ENCODE measurements at regions not wholly inside any gene's neighbourhood (a gene's known extent, or its start where the extent isn't known, plus 50 kb on each side); places are given as distances from the start of the nearest gene placed in this dataset.

DNA sequence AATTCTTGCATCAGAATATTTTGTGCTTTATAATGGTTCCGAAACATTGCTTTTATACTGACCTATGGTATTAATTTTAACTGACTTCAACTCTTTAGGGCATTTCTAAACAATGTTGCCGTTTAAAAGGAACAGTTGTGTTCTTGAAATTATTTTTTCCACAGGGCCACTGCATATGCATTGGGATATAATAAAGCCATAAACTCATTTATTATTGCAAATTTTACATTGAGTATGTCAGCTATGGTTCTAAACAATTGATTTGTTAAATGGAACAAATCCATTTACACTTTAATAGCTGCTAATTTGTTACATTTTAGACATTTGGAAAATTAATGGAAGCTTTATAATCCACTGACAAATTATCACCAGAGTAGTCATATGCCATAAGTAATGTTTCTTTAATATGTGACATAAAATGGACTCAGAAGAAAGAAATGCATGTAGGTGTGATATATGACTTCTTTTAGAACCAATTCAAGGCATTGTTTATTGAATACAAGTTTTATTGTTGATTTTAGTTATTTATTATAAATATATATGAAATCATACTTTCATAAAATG lies 553.3 kb downstream of the TLL1 start:
- CTCF ChIA-PET: no interaction called here
- H3K36me3 ChIP-seq (ENCODE audit: control insufficient read depth in 2 of 3, insufficient read depth in 3 of 3, low read length in 3 of 3): no peaks in the 10 kb centered on the region
- no peak for DNase-seq
- intact Hi-C loops (cut with micrococcal nuclease): loop anchor here in 1 of 2 donors (10.0 kb wide), 1 partner anchor 58 kb away; no protein-coding TSS in a partner anchor
- no peaks in the 10 kb centered on the region for H3K36me3 Mint-ChIP-seq
- ATAC-seq: no peak
- H3K27ac Mint-ChIP-seq: no peak overlapping the region
- H3K27me3 ChIP-seq (ENCODE audit: control insufficient read depth in 2 of 2, insufficient read depth in 2 of 2, low read length in 2 of 2): no peaks in the 10 kb centered on the region
- no peaks in the 10 kb centered on the region for H3K4me1 ChIP-seq (ENCODE audit: control insufficient read depth in 2 of 2, insufficient read depth in 2 of 2, low read length in 2 of 2)
- H3K4me3 Mint-ChIP-seq: no peak overlapping the region
- H3K9me3 Mint-ChIP-seq: peaks cover 0 to 11% (median 0%) of the 10 kb centered on the region in 11 donors
- no peaks in the 10 kb centered on the region for H3K9me3 ChIP-seq (ENCODE audit: control insufficient read depth in 2 of 3, low read length in 3 of 3)
- POLR2A ChIA-PET: no interaction called here
- H3K4me1 Mint-ChIP-seq: no peaks in the 10 kb centered on the region
- no peak overlapping the region for H3K27ac ChIP-seq (ENCODE audit: low read depth, low read length)
- H3K27me3 Mint-ChIP-seq: no peaks in the 10 kb centered on the region
- H3K4me3 ChIP-seq (ENCODE audit: low read length): no peak overlapping the region

DNA sequence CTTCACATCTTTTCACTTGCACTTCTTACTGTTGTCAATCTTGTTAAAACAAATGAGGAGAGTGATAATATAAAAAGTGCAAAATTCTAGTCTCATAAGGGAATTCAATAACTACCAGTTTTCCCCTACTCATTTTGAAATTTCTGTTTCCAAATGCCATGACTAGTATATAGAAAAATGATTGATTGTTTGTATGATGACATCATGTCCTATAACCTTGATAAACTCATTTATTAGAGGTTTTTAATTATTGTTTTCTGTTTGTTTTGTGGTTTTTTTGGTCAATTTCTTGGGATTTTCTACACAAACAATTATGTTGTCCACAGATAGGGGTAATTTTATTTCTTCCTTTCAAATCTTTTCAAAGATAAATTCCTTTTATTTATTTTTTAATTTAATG lies 559.1 kb downstream of the TLL1 start:
- no peak overlapping the region for H3K4me3 Mint-ChIP-seq
- H3K27ac ChIP-seq (ENCODE audit: low read depth, low read length): no peak overlapping the region
- H3K9me3 Mint-ChIP-seq: peaks cover 0 to 19% (median 0%) of the 10 kb centered on the region in 11 donors
- no peaks in the 10 kb centered on the region for H3K36me3 Mint-ChIP-seq
- ATAC-seq (no peak), DNase-seq (no peak)
- ChIA-PET CTCF (no interaction called here), POLR2A (no interaction called here)
- H3K27me3 Mint-ChIP-seq: no peaks in the 10 kb centered on the region
- H3K27me3 ChIP-seq (ENCODE audit: control insufficient read depth in 2 of 2, insufficient read depth in 2 of 2, low read length in 2 of 2): no peaks in the 10 kb centered on the region
- intact Hi-C loops (cut with micrococcal nuclease): no loop called here
- no peaks in the 10 kb centered on the region for H3K4me1 ChIP-seq (ENCODE audit: control insufficient read depth in 2 of 2, insufficient read depth in 2 of 2, low read length in 2 of 2)
- no peaks in the 10 kb centered on the region for H3K4me1 Mint-ChIP-seq
- H3K4me3 ChIP-seq (ENCODE audit: low read length): no peak overlapping the region
- H3K27ac Mint-ChIP-seq: no peak overlapping the region
- H3K36me3 ChIP-seq (ENCODE audit: control insufficient read depth in 2 of 3, insufficient read depth in 3 of 3, low read length in 3 of 3): no peaks in the 10 kb centered on the region
- peaks cover 0 to 4% (median 0%) of the 10 kb centered on the region in 3 experiments for H3K9me3 ChIP-seq (ENCODE audit: control insufficient read depth in 2 of 3, low read length in 3 of 3)

DNA sequence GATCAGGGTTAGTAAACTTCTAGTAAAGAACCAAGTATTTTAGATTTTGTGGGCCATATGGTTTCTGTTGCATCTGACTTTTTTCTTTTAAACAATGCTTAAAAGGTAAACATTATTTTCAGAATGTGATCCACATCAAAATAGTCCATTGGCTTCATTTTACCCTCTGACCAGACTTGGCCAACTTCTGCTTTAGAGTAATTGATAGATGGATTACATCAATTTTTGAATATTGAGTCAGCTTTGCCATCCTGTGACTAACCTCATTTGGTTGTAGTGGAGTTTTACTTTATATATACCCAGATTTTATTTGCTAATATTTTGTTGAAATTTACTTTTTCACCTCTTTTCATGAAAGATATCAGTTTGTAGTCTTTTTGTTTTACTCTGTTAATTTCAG lies 559.8 kb downstream of the TLL1 start:
- POLR2A ChIA-PET: no interaction called here
- no peak overlapping the region for H3K4me3 ChIP-seq (ENCODE audit: low read length)
- intact Hi-C loops (cut with micrococcal nuclease): no loop called here

DNA sequence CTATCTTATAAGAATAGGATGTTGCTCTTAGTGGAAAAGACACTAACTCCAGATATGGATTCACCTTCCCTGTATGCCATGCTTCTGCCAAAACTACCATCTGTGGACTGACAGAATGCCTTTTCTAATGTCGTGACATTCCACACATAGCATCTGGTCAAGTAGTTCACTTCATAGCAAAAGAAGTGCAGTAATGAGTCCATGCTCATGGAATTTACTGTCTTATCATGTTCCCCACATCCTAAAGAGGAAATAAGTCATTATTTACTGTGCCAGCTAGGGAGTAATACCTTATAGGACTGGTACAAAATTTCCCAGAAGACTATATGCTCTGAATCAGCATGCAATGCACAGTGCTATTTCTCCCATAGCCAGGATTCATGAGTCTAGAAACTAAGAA lies 562.4 kb downstream of the TLL1 start:
- ATAC-seq (no peak), DNase-seq (no peak)
- H3K9me3 Mint-ChIP-seq: peaks cover 0 to 24% (median 1%) of the 10 kb centered on the region in 11 donors
- no peaks in the 10 kb centered on the region for H3K36me3 Mint-ChIP-seq
- H3K27me3 Mint-ChIP-seq: no peaks in the 10 kb centered on the region
- no peak overlapping the region for H3K4me3 Mint-ChIP-seq
- intact Hi-C loops (cut with micrococcal nuclease): no loop called here
- Histone ChIP-seq H3K27me3 (ENCODE audit: control insufficient read depth in 2 of 2, insufficient read depth in 2 of 2, low read length in 2 of 2) (no peaks in the 10 kb centered on the region), H3K4me3 (ENCODE audit: low read length) (no peak overlapping the region), H3K4me1 (ENCODE audit: control insufficient read depth in 2 of 2, insufficient read depth in 2 of 2, low read length in 2 of 2) (no peaks in the 10 kb centered on the region), H3K27ac (ENCODE audit: low read depth, low read length) (no peak overlapping the region), H3K36me3 (ENCODE audit: control insufficient read depth in 2 of 3, insufficient read depth in 3 of 3, low read length in 3 of 3) (no peaks in the 10 kb centered on the region), H3K9me3 (ENCODE audit: control insufficient read depth in 2 of 3, low read length in 3 of 3) (peaks cover 0 to 4% (median 0%) of the 10 kb centered on the region in 3 experiments)
- POLR2A ChIA-PET: no interaction called here
- CTCF ChIA-PET: no interaction called here
- no peak overlapping the region for H3K27ac Mint-ChIP-seq
- H3K4me1 Mint-ChIP-seq: no peaks in the 10 kb centered on the region

More for the DNA sequence above, 559.8 kb downstream of the TLL1 start:
- no peak for ATAC-seq
- H3K27me3 ChIP-seq (ENCODE audit: control insufficient read depth in 2 of 2, insufficient read depth in 2 of 2, low read length in 2 of 2): no peaks in the 10 kb centered on the region
- DNase-seq: no peak
- Mint-ChIP-seq H3K27ac (no peak overlapping the region), H3K4me3 (no peak overlapping the region), H3K9me3 (peaks cover 0 to 19% (median 0%) of the 10 kb centered on the region in 11 donors), H3K27me3 (no peaks in the 10 kb centered on the region), H3K36me3 (no peaks in the 10 kb centered on the region), H3K4me1 (no peaks in the 10 kb centered on the region)
- H3K27ac ChIP-seq (ENCODE audit: low read depth, low read length): no peak overlapping the region
- H3K36me3 ChIP-seq (ENCODE audit: control insufficient read depth in 2 of 3, insufficient read depth in 3 of 3, low read length in 3 of 3): no peaks in the 10 kb centered on the region
- H3K4me1 ChIP-seq (ENCODE audit: control insufficient read depth in 2 of 2, insufficient read depth in 2 of 2, low read length in 2 of 2): no peaks in the 10 kb centered on the region
- H3K9me3 ChIP-seq (ENCODE audit: control insufficient read depth in 2 of 3, low read length in 3 of 3): peaks cover 0 to 4% (median 0%) of the 10 kb centered on the region in 3 experiments
- CTCF ChIA-PET: no interaction called here

DNA sequence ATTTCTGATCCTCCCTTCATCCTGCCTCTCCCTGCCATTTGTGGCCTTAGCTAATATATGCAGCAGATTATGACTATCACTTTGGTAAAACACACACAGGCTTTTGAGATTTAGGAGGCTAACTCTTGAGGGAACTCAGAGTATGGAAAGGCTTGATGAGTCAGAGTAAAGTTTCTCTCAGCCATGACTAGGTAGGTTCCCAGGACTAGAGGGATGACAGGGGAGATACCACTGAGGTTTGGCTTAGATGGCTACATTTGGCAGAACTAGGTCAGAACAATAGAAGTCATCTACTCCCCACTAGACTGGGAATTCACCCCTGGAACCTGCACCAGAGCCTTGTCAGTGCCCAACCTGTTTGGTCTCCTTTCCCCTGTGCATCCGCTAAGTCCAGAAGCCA lies 585.7 kb downstream of the TLL1 start:
- H3K4me1 ChIP-seq (ENCODE audit: control insufficient read depth in 2 of 2, insufficient read depth in 2 of 2, low read length in 2 of 2): no peaks in the 10 kb centered on the region
- no peaks in the 10 kb centered on the region for H3K36me3 ChIP-seq (ENCODE audit: control insufficient read depth in 2 of 3, insufficient read depth in 3 of 3, low read length in 3 of 3)
- H3K27ac Mint-ChIP-seq: no peak overlapping the region
- ChIA-PET POLR2A (no interaction called here), CTCF (no interaction called here)
- H3K9me3 ChIP-seq (ENCODE audit: control insufficient read depth in 2 of 3, low read length in 3 of 3): no peaks in the 10 kb centered on the region
- no peak overlapping the region for H3K4me3 Mint-ChIP-seq
- H3K27me3 Mint-ChIP-seq: no peaks in the 10 kb centered on the region
- no peak for ATAC-seq
- no peaks in the 10 kb centered on the region for H3K27me3 ChIP-seq (ENCODE audit: control insufficient read depth in 2 of 2, insufficient read depth in 2 of 2, low read length in 2 of 2)
- no peaks in the 10 kb centered on the region for H3K36me3 Mint-ChIP-seq
- intact Hi-C loops (cut with micrococcal nuclease): no loop called here
- no peak overlapping the region for H3K4me3 ChIP-seq (ENCODE audit: low read length)
- peaks cover 0 to 14% (median 5%) of the 10 kb centered on the region in 11 donors for H3K9me3 Mint-ChIP-seq
- no peaks in the 10 kb centered on the region for H3K4me1 Mint-ChIP-seq
- H3K27ac ChIP-seq (ENCODE audit: low read depth, low read length): no peak overlapping the region
- DNase-seq: no peak

DNA sequence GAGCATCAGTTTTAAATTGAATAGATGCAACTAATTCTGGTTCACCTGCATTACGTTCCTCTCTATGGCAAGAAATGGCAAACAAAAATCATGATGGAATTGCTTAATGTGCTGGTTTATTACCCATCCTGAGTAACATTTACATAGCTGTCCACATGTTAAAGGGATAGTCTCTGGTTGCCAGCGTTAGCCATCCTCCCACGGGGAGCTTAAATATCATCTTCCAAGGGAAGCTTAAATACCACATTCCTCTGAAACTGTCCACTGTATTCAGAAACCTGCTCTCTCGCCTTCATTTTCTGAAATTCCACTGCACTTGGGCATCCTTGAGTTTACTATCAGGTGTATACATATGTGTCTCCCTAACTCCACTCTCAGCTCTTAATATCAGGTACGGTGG lies 586.6 kb downstream of the TLL1 start:
- Histone ChIP-seq H3K9me3 (ENCODE audit: control insufficient read depth in 2 of 3, low read length in 3 of 3) (no peaks in the 10 kb centered on the region), H3K27ac (ENCODE audit: low read depth, low read length) (no peak overlapping the region), H3K27me3 (ENCODE audit: control insufficient read depth in 2 of 2, insufficient read depth in 2 of 2, low read length in 2 of 2) (no peaks in the 10 kb centered on the region), H3K4me1 (ENCODE audit: control insufficient read depth in 2 of 2, insufficient read depth in 2 of 2, low read length in 2 of 2) (no peaks in the 10 kb centered on the region), H3K4me3 (ENCODE audit: low read length) (no peak overlapping the region), H3K36me3 (ENCODE audit: control insufficient read depth in 2 of 3, insufficient read depth in 3 of 3, low read length in 3 of 3) (no peaks in the 10 kb centered on the region)
- intact Hi-C loops (cut with micrococcal nuclease): no loop called here
- no peaks in the 10 kb centered on the region for H3K4me1 Mint-ChIP-seq
- CTCF ChIA-PET: no interaction called here
- DNase-seq (no peak), ATAC-seq (no peak)
- no peak overlapping the region for H3K27ac Mint-ChIP-seq
- POLR2A ChIA-PET: no interaction called here
- no peak overlapping the region for H3K4me3 Mint-ChIP-seq
- H3K9me3 Mint-ChIP-seq: peaks cover 0 to 12% (median 5%) of the 10 kb centered on the region in 11 donors
- H3K36me3 Mint-ChIP-seq: no peaks in the 10 kb centered on the region
- no peaks in the 10 kb centered on the region for H3K27me3 Mint-ChIP-seq

DNA sequence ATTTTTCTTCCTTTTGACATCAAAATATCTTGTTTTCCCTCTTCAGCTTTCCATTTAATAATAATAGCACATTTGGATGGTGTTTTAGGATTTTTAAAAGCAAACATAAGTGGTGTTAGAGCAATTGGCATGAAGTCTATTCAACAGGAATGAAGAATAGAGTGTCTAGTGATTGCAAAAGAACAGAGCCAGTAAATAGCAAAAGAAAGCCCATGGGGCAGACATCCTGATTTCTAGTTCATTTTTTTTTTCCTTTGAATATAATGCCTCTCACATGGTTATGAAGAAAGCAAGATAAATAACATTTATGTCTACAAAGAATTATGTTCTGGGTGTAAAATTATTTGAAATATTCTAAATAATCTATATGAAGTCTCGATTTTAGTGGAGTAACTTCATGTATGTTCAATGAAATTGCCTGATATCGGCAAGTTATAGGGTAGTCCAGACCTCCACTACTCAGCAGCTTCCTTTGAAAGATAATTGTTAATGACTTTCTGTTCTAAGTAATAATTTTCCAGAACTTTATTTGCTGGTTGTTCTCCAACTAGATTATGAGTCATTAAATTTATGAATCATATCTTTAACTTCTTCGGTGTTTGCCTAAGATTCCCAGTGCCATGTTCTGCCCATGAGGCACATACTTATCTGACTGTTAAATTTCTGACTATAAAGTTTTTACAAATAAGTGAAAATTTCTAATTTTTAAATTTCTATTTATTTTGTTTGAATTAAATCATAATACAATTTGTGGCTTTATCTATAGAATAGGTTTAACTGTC lies 587.9 kb downstream of the TLL1 start:
- CTCF ChIA-PET: no interaction called here
- POLR2A ChIA-PET: no interaction called here
- H3K27ac Mint-ChIP-seq: no peak overlapping the region
- ATAC-seq: no peak
- DNase-seq: no peak
- no peak overlapping the region for H3K4me3 ChIP-seq (ENCODE audit: low read length)
- no peaks in the 10 kb centered on the region for H3K27me3 Mint-ChIP-seq
- no peaks in the 10 kb centered on the region for H3K4me1 ChIP-seq (ENCODE audit: control insufficient read depth in 2 of 2, insufficient read depth in 2 of 2, low read length in 2 of 2)
- no peak overlapping the region for H3K27ac ChIP-seq (ENCODE audit: low read depth, low read length)
- intact Hi-C loops (cut with micrococcal nuclease): no loop called here
- H3K9me3 Mint-ChIP-seq: peaks cover 0 to 11% (median 0%) of the 10 kb centered on the region in 11 donors
- H3K9me3 ChIP-seq (ENCODE audit: control insufficient read depth in 2 of 3, low read length in 3 of 3): no peaks in the 10 kb centered on the region
- no peaks in the 10 kb centered on the region for H3K4me1 Mint-ChIP-seq
- no peaks in the 10 kb centered on the region for H3K36me3 Mint-ChIP-seq
- no peaks in the 10 kb centered on the region for H3K36me3 ChIP-seq (ENCODE audit: control insufficient read depth in 2 of 3, insufficient read depth in 3 of 3, low read length in 3 of 3)
- no peak overlapping the region for H3K4me3 Mint-ChIP-seq
- no peaks in the 10 kb centered on the region for H3K27me3 ChIP-seq (ENCODE audit: control insufficient read depth in 2 of 2, insufficient read depth in 2 of 2, low read length in 2 of 2)

Measured in naive thymus-derived CD4-positive, alpha-beta T cell (primary cell).